Trophoblast cell (in vitro differentiated cells and primary cell): ENCODE measurements at regions not wholly inside any gene's neighbourhood (a gene's known extent, or its start where the extent isn't known, plus 50 kb on each side); places are given as distances from the start of the nearest gene placed in this dataset.
A peak's percentile ranks its signal among the peaks of the same experiment; 100 is the strongest.
"Not testable (repeated sequence)": the region's sequence is repeated elsewhere in the genome, so short reads cannot be mapped to it uniquely, and the experiment has no call there.

Experiments used
- DNase-seq, 2 donors: peaks; one replicate each; pipeline ENCODE4 v3.0.0-alpha.2; 2016
- H2AFZ ChIP-seq: 2 replicates; pipeline ENCODE4 v1.6.1; 2013; ENCODE audit warnings: low read length, moderate library complexity, mild to moderate bottlenecking; ENCODE audit not compliant: insufficient read depth, poor library complexity
- H2AK5ac ChIP-seq: 2 replicates; pipeline ENCODE4 v1.6.1; 2013; ENCODE audit warnings: mild to moderate bottlenecking, low read length
- H2BK120ac ChIP-seq: 2 replicates; pipeline ENCODE4 v1.6.1; 2013; ENCODE audit warnings: low read length, mild to moderate bottlenecking, moderate library complexity; ENCODE audit not compliant: insufficient read depth, poor library complexity
- H2BK12ac ChIP-seq: 2 replicates; pipeline ENCODE4 v1.6.1; 2013; ENCODE audit warnings: mild to moderate bottlenecking, low read length, moderate library complexity
- H2BK5ac ChIP-seq: 2 replicates; pipeline ENCODE4 v1.6.1; 2013; ENCODE audit warnings: low read length, low read depth, moderate library complexity, mild to moderate bottlenecking; ENCODE audit not compliant: poor library complexity
- H3K14ac ChIP-seq: 2 replicates; pipeline ENCODE4 v1.6.1; 2013; ENCODE audit warnings: mild to moderate bottlenecking, low read length
- H3K18ac ChIP-seq: 2 replicates; pipeline ENCODE4 v1.6.1; 2013; ENCODE audit warnings: mild to moderate bottlenecking, low read length
- H3K23ac ChIP-seq: 2 replicates; pipeline ENCODE4 v1.6.1; 2013; ENCODE audit warnings: low read length
- H3K27ac ChIP-seq: 2 replicates; pipeline ENCODE4 v1.5.1; 2013; ENCODE audit warnings: low read depth, mild to moderate bottlenecking, inconsistent platforms, low read length, moderate library complexity
- H3K27me3 ChIP-seq: 2 replicates; pipeline ENCODE4 v1.6.1; 2013; ENCODE audit warnings: inconsistent platforms, mild to moderate bottlenecking, low read length, moderate library complexity; ENCODE audit not compliant: insufficient read depth
- H3K36me3 ChIP-seq, 2 experiments: 1 replicate in 1 of 2; 2 replicates in 1 of 2; pipeline ENCODE4 v1.6.1; 2013; ENCODE audit warnings: low read length in 2 of 2, mild to moderate bottlenecking in 2 of 2, moderate library complexity in 1 of 2; ENCODE audit not compliant: insufficient read depth in 2 of 2, control insufficient read depth in 1 of 2
- H3K4ac ChIP-seq: 2 replicates; pipeline ENCODE4 v1.6.1; 2013; ENCODE audit warnings: low read depth, mild to moderate bottlenecking, low read length, moderate library complexity
- H3K4me1 ChIP-seq, 2 experiments: 1 replicate in 1 of 2; 2 replicates in 1 of 2; pipeline ENCODE4 v1.6.1; 2013; ENCODE audit warnings: low read length in 2 of 2, mild to moderate bottlenecking in 2 of 2, moderate library complexity in 1 of 2; ENCODE audit not compliant: insufficient read depth in 2 of 2, control insufficient read depth in 1 of 2
- H3K4me2 ChIP-seq: 2 replicates; pipeline ENCODE4 v1.6.1; 2013; ENCODE audit warnings: inconsistent platforms, mild to moderate bottlenecking, low read length, moderate library complexity
- H3K4me3 ChIP-seq: 2 replicates; pipeline ENCODE4 v1.5.1; 2013; ENCODE audit warnings: mild to moderate bottlenecking, low read depth, low read length, inconsistent platforms
- H3K79me1 ChIP-seq: one replicate; pipeline ENCODE4 v1.6.1; 2013; ENCODE audit warnings: low read length
- H3K79me2 ChIP-seq: 2 replicates; pipeline ENCODE4 v1.6.1; 2013; ENCODE audit warnings: low read length, mild to moderate bottlenecking; ENCODE audit not compliant: control insufficient read depth, insufficient read depth, poor library complexity
- H3K9ac ChIP-seq: 2 replicates; pipeline ENCODE4 v1.6.1; 2013; ENCODE audit warnings: mild to moderate bottlenecking, low read length
- H3K9me3 ChIP-seq: 2 replicates; pipeline ENCODE4 v1.6.1; 2013; ENCODE audit warnings: low read depth, mild to moderate bottlenecking, control low read depth, inconsistent platforms, low read length; ENCODE audit not compliant: insufficient read depth
- H4K12ac ChIP-seq: 2 replicates; pipeline ENCODE4 v1.6.1; 2013; ENCODE audit warnings: low read depth, mild to moderate bottlenecking, low read length, moderate library complexity
- H4K8ac ChIP-seq: 2 replicates; pipeline ENCODE4 v1.6.1; 2013; ENCODE audit warnings: low read depth, mild to moderate bottlenecking, low read length, moderate library complexity
- H4K91ac ChIP-seq: one replicate; pipeline ENCODE4 v1.6.1; 2013; ENCODE audit warnings: low read depth, mild to moderate bottlenecking, low read length, moderate library complexity
- WGBS: extraction: QIAGEN DNeasy Blood & Tissue Kit; methylation state at CpG from one replicate; pipeline ENCODE4 v1.1.7; 2013; ENCODE audit warnings: missing lambda C conversion rate; ENCODE audit not compliant: insufficient read length, insufficient coverage; ENCODE audit errors: extremely low coverage; 5-methylcytosine and 5-hydroxymethylcytosine counted together

- H3K27ac ChIP-seq = no peak overlapping the region
- H3K18ac ChIP-seq = no peak overlapping the region
- H4K91ac ChIP-seq = no peak overlapping the region
- no peaks in the 10 kb centered on the region for H3K36me3 ChIP-seq
- no peak overlapping the region for H3K4ac ChIP-seq
- H2AFZ ChIP-seq = no peak overlapping the region
- H3K9me3 ChIP-seq = no peaks in the 10 kb centered on the region
- H2BK12ac ChIP-seq = peak overlapping the region; percentile 54
- H3K79me1 ChIP-seq = peaks cover 4% of the 10 kb centered on the region
- H2BK120ac ChIP-seq = no peak overlapping the region
- H3K4me3 ChIP-seq = no peak overlapping the region
- peaks cover 2 to 3% of the 10 kb centered on the region in 2 experiments for H3K4me1 ChIP-seq
- H3K9ac ChIP-seq = no peak overlapping the region
- no peak overlapping the region for H2AK5ac ChIP-seq
- WGBS = no CpG with 5 or more reads among the region's 3 CpGs
- H3K4me2 ChIP-seq = no peak overlapping the region
- no peak overlapping the region for H3K14ac ChIP-seq
- no peak for DNase-seq
- H2BK5ac ChIP-seq = no peak overlapping the region
- no peak overlapping the region for H4K8ac ChIP-seq
- H3K79me2 ChIP-seq = no peaks in the 10 kb centered on the region
- no peak overlapping the region for H3K23ac ChIP-seq
- no peak overlapping the region for H4K12ac ChIP-seq
- H3K27me3 ChIP-seq = no peaks in the 10 kb centered on the region
These were observed 144.9 kb upstream of the OLIG3 start for GRCh38 chr6:137638926-137639706.

- no peak overlapping the region for H3K4me3 ChIP-seq
- H2AK5ac ChIP-seq = no peak overlapping the region
- H3K4me1 ChIP-seq = peaks cover 2 to 3% of the 10 kb centered on the region in 2 experiments
- H3K14ac ChIP-seq = no peak overlapping the region
- H3K18ac ChIP-seq = no peak overlapping the region
- H3K4ac ChIP-seq = no peak overlapping the region
- H2BK12ac ChIP-seq = no peak overlapping the region
- H3K79me2 ChIP-seq = no peaks in the 10 kb centered on the region
- H3K27ac ChIP-seq = no peak overlapping the region
- H2BK120ac ChIP-seq = no peak overlapping the region
- no peak for DNase-seq
- whole genome bisulfite sequencing = no CpG with 5 or more reads among the region's 7 CpGs
- no peak overlapping the region for H3K4me2 ChIP-seq
- no peaks in the 10 kb centered on the region for H3K9me3 ChIP-seq
- no peaks in the 10 kb centered on the region for H3K36me3 ChIP-seq
- H2AFZ ChIP-seq = no peak overlapping the region
- no peak overlapping the region for H4K8ac ChIP-seq
- H3K79me1 ChIP-seq = peaks cover 4% of the 10 kb centered on the region
- no peak overlapping the region for H3K23ac ChIP-seq
- no peak overlapping the region for H4K12ac ChIP-seq
- no peak overlapping the region for H4K91ac ChIP-seq
- H3K9ac ChIP-seq = no peak overlapping the region
- no peaks in the 10 kb centered on the region for H3K27me3 ChIP-seq
- H2BK5ac ChIP-seq = no peak overlapping the region
These were observed 145.9 kb upstream of the OLIG3 start for GRCh38 chr6:137640086-137640485.

- no CpG with 5 or more reads among the region's 6 CpGs for WGBS
- Histone ChIP-seq H3K79me1 (peaks cover 2% of the 10 kb centered on the region), H2BK12ac (no peak overlapping the region), H3K9me3 (no peaks in the 10 kb centered on the region), H3K14ac (no peak overlapping the region), H2AK5ac (no peak overlapping the region), H3K4me3 (no peak overlapping the region), H2BK120ac (no peak overlapping the region), H3K18ac (no peak overlapping the region), H3K4me1 (peaks cover 2 to 3% of the 10 kb centered on the region in 2 experiments), H3K27me3 (no peaks in the 10 kb centered on the region), H3K4ac (no peak overlapping the region), H3K4me2 (no peak overlapping the region), H4K12ac (no peak overlapping the region), H2BK5ac (no peak overlapping the region), H3K27ac (no peak overlapping the region), H3K36me3 (no peaks in the 10 kb centered on the region), H3K23ac (no peak overlapping the region), H2AFZ (no peak overlapping the region), H4K91ac (no peak overlapping the region), H3K9ac (no peak overlapping the region), H3K79me2 (no peaks in the 10 kb centered on the region), H4K8ac (no peak overlapping the region)
- peak; percentile 69 to 89 for DNase-seq
These were observed 147.4 kb upstream of the OLIG3 start for GRCh38 chr6:137641474-137642077.

- H2BK12ac ChIP-seq, H3K23ac ChIP-seq, H3K36me3 ChIP-seq, H3K27ac ChIP-seq, H2AFZ ChIP-seq, H3K18ac ChIP-seq, H4K91ac ChIP-seq, H2AK5ac ChIP-seq, H3K14ac ChIP-seq, H3K4ac ChIP-seq, H3K4me3 ChIP-seq, H4K8ac ChIP-seq, H3K27me3 ChIP-seq, H3K4me1 ChIP-seq, H3K79me1 ChIP-seq, H2BK5ac ChIP-seq, H3K9me3 ChIP-seq, DNase-seq, H3K4me2 ChIP-seq, H4K12ac ChIP-seq, H2BK120ac ChIP-seq, H3K9ac ChIP-seq, H3K79me2 ChIP-seq: not testable (repeated sequence)
- no CpG with 5 or more reads among the region's 4 CpGs for WGBS
These were observed 149.0 kb upstream of the OLIG3 start for GRCh38 chr6:137643210-137643609.
